DND-41 (cell line): ENCODE measurements at regions not wholly inside any gene's neighbourhood (a gene's known extent, or its start where the extent isn't known, plus 50 kb on each side); places are given as distances from the start of the nearest gene placed in this dataset.

ENCODE experiments used
- CTCF ChIP-seq: IDR thresholded peaks from 2 replicates; pipeline ENCODE4 v1.5.1; 2012; ENCODE audit warnings: borderline replicate concordance, low read length, moderate library complexity, mild to moderate bottlenecking; ENCODE audit not compliant: poor library complexity, severe bottlenecking; ENCODE audit errors: extremely low read depth
- EZH2 ChIP-seq: IDR thresholded peaks from 3 replicates; pipeline ENCODE4 v1.6.1; 2012; ENCODE audit warnings: borderline replicate concordance, low read depth, mild to moderate bottlenecking, moderate library complexity, low read length, inconsistent platforms; ENCODE audit not compliant: severe bottlenecking

- TF ChIP-seq CTCF: no peak
- TF ChIP-seq EZH2: no peak
Measured at GRCh38 chr9:659286-659685, 182.2 kb upstream of the DMRT1 start.
